ENCODE measurements at regions not wholly inside any gene's neighbourhood (a gene's known extent, or its start where the extent isn't known, plus 50 kb on each side); places are given as distances from the start of the nearest gene placed in this dataset.
"Not testable (repeated sequence)": the region's sequence is repeated elsewhere in the genome, so short reads cannot be mapped to it uniquely, and the experiment has no call there.

DNA sequence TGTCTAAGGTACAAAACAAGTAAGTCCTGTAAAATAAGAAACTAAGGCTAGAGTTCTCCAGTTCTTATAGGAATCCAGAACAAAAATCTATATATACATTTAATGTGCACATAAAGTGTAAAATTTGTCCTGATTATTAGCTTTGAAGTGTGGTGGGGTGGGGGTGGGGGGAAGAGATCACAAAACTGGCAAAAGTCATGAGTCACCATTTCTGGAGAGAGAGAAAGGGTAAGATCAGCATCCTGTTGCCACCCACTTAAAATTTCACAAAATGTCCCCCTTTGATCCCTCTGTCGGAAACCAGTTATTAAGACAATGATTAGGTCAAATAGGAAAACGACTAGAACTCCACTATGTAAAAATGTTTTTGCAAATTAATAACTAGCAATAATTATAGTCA is 482.0 kb upstream of the POU3F2 start:
- no peak for DNase-seq

DNA sequence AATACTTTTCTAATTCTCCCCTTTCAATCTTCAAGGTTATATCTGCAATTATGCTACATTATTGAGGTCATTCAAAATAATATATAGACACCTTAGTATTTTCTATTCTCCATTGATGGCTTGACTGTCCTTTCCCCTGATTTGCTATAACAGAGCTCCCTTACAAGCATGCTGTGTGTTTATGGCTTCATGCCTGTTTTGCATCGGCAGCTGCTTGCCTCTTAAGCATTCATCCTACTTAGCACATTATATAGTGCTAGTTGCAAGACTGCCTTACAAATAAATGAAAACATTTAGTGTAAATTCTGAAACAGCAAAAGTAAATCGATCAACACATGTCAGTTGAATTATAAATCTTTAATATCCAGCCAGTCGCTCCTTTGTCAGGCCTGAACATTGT is 476.2 kb upstream of the POU3F2 start:
- DNase-seq, result peak; percentile 29

DNA sequence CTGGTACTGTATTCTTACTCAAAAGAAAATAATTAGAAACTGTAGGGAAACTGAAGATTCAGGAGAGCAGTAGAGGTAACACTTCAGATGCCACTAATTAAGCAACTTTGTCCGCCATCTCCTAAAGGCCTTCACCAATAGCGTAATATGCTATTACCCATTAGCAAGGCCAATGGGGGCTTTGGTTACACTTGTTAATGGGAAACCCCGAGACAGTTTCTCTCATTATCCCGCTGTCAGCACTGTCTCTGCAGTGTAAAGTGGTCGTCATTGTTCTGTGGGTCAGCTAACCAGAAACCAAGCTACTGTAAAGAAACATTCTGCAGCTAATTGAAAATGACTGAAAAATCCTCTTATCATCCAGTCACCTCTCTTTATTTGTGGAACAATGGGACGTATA is 468.0 kb upstream of the POU3F2 start:
- no peak for DNase-seq

DNA sequence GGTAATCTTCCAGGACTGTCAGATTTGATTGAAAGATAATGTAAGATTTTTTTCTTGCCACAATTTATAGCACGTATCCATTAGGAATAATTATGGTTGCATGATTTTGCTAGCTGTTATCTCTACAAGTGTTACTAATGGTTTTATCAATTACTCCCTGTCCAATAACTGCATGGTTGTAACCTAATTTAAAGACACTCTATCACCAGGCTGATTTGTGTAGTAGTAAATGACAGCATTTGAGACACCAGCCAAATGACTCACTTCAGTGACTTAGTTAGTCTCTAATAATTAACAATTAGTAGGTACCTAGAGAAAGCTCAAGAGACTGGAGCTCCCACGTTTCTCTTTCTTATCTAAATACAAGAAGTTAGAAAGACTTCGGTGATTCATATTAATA is 453.8 kb upstream of the POU3F2 start:
- no peak for DNase-seq

DNA sequence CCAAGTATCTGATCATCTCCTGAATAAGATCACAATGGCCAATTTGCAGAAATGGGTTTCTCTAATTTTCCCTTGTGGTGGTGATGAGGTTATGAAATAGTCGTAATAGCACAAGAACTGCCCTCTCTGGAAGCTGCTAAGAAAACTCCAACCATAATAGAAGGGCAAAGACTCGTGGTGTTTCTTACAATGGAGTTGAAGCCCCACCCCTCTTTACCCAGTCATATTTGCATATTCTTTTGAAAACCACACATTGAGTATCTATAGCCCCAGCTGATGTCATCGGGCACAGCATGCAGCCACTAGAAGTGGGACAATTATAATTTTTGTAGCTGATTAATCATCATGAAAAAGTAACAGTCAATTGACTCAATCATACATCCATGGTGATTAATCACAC is 452.1 kb upstream of the POU3F2 start:
- no peak for DNase-seq

DNA sequence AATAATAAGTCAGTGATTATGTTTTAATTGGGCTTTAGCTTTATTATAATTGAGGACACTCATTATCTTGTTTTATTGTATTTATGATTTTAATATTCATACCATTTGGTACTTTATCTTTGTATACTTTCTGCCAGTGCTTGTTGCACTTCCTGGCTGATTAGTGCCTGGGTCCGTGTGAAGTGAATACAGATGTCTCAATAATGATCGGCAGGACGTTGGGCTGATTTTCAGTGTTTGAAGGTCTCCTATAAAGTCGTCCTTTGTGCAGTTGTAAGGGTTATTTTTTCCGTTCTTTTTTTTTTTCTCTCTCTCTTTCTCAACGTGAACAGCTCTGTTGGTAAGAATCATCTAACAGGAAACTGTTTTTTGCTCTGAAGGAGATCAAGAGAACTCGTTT is 450.0 kb upstream of the POU3F2 start:
- no peak for DNase-seq

DNA sequence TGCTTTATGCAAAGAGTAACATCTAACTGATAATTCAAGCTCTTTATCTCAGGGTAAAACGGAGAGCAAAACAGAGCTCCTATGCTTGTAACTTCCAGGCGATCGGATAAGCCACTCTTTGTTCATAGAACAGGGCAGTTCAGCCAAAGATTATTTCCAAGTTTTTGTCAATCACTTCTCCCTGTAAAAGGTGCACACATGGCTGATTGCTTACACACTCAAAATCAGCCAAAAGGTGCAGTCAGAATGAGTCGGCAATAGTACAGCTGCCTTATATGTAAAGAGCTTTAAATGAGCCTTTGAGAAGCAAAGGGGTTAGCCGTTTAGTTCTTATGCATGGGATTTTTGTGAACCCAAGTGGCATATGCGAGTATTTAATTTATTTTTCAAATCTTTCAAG is 449.6 kb upstream of the POU3F2 start:
- DNase-seq, result peak; percentile 32

DNA sequence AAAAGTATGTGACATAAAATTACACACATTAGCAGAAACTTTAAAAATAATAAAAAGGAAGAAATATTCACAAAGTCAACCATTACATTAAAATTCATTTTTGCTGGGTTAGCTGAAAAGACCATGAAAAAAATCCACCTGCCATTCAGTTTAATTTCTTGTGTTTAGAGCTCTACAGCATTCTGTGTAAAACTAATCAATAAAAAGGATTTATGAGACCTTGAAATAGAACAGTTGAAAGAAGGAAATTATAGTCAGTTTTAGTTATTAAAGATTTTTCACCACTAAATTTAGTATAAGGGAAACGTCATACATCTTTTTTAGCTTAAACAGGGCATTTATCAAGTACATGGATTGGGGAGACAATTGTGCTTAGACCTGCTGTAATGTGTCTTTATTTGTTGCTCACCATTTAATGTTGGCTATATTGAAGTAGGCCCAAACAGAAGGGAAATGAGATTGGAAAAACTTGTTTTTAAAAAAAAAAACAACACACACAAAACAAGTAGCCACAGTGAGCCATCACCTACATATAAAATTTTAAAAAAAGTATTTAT is 438.7 kb upstream of the POU3F2 start:
- no peak for DNase-seq

DNA sequence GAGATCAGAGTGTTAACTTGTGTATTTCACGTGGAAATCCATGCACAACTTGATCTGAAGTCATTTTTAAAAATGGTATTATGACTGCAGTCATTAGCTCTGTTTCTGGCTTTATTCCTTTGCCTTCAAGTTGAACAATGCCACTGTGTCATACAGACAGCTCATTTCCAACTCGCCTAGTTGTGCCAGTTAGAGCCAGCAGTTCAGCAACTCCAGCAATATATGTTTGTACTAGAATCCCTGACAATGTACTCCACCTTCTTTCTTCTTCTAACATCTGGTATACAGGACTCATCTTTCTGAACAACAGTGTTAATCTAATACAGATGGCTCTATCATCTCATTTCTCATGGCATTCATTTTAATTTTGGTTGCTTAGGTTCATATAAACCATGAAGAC is 418.3 kb upstream of the POU3F2 start:
- DNase-seq, result peak; percentile 71

DNA sequence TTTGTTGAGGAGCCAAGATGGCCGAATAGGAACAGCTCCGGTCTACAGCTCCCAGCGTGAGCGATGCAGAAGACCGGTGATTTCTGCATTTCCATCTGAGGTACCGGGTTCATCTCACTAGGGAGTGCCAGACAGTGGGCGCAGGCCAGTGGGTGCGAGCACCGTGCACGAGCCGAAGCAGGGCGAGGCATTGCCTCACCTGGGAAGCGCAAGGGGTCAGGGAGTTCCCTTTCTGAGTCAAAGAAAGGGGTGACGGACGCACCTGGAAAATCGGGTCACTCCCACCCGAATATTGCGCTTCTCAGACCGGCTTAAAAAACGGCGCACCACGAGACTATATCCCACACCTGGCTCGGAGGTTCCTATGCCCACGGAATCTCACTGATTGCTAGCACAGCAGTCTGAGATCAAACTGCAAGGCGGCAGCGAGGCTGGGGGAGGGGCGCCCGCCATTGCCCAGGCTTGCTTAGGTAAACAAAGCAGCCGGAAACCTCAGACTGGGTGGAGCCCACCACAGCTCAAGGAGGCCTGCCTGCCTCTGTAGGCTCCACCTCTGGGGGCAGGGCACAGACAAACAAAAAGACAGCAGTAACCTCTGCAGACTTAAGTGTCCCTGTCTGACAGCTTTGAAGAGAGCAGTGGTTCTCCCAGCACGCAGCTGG is 417.7 kb upstream of the POU3F2 start:
- DNase-seq, result not testable (repeated sequence)

DNA sequence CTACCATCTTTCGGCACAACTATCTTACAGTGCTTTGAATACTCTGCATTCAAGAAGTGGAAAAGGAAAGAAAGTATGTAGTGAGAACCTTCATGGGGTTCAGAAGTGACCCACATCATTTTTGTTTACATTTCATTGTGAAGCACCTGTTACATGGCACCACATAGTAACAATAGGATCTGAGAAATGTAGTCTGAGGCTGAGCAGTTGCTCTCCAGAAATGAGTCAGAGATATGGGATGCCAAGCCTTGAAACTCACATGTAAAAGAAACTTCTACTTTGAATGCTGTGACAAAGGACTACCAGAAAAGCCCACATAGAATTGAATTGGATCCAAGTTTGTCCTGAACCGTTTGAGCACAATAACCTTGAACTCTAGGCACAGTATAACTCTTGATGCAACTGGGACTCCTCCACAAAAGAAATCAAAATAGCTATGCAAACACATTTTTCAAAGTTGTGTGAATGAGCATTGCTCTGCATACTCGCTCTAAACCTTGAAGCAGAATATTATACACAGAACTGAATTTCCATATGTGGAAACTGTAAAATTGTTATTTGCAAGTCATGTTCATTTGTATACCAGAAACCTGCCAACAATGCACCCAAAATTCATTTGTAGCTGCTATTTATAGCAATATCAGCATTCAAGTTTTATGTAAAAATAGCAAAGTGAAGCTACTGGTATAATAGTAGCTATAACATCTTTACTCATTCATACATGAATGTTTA is 400.9 kb upstream of the POU3F2 start:
- no peak for DNase-seq

DNA sequence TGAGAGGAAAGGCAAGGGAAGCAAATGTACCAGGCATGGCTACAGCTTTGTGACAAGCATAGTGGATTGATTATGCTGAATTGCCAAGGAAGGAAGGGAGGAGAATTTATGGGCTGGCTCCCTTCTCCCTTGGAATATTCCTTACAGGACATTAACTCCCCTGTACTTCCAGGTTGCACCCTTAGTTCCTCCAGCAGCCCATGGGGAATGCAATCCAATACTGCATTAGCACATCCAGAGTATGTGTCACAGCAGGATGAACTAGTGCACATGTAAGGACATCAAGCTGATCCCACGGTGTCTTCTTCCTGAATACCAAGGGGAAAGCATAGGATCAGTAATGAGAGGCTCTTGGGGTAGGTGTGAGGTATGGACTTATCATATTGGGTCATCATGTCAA is 390.7 kb upstream of the POU3F2 start:
- DNase-seq, result no peak

DNA sequence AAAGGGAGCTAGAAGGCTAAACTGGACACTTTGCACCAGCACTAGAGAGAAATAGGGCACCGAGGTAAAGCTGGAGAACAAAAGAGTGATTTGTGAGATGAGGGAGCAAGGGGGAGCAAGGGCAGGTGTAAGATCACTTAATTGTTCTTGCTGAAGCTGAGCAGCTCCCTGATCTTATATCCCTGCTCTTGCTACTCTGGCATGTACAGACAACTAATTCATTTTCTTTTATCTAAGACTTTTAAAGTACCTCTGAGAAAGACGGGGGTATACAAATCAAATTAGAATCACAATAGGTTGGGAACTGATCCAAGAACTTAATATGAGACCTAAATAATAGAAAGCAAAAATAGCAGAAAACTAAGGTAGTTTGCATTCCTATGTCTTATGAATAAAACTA is 381.7 kb upstream of the POU3F2 start:
- DNase-seq, result no peak

DNA sequence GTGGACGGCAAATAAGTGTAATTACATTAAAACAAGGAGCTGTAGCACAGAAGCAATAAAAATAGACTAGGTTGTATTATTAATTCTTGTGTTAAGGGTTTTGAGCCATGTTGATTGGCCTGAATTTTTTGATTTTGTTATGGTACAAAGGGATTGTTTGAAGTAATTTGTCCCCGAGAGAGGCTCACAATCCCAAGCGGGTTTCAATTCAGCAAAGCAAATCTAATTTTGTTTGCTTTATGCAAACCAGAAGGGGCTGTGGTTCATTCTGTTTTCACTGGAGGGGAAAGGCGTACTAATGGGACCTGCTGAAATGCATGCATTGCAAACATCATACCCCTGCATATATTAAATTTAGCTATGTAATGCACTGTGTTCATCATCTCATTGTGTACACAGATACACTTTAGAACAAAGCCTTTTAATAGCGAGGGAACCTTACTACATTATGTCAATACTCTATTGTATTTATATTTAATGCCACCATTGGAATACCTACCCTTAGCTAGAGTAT is 379.5 kb upstream of the POU3F2 start:
- no peak for DNase-seq

DNA sequence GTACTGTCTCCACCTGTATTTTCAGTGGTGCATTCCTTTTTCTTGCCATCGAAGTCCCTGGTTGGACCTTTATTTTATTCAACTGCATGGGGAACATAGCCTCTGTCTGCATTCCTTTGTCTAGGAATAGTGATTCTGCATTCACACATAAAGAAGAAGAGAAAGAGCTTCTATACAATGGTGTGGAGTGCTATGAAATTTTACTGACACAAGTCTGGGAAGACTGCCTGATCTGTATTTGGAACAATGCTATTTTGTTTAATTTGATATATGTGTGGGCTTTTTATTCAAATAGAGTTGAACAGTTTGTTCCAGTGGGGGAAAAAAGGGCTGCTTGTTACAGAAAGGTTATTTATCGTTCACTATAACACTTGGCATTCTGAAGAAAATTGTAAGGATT is 375.7 kb upstream of the POU3F2 start:
- DNase-seq, result peak; percentile 69

DNA sequence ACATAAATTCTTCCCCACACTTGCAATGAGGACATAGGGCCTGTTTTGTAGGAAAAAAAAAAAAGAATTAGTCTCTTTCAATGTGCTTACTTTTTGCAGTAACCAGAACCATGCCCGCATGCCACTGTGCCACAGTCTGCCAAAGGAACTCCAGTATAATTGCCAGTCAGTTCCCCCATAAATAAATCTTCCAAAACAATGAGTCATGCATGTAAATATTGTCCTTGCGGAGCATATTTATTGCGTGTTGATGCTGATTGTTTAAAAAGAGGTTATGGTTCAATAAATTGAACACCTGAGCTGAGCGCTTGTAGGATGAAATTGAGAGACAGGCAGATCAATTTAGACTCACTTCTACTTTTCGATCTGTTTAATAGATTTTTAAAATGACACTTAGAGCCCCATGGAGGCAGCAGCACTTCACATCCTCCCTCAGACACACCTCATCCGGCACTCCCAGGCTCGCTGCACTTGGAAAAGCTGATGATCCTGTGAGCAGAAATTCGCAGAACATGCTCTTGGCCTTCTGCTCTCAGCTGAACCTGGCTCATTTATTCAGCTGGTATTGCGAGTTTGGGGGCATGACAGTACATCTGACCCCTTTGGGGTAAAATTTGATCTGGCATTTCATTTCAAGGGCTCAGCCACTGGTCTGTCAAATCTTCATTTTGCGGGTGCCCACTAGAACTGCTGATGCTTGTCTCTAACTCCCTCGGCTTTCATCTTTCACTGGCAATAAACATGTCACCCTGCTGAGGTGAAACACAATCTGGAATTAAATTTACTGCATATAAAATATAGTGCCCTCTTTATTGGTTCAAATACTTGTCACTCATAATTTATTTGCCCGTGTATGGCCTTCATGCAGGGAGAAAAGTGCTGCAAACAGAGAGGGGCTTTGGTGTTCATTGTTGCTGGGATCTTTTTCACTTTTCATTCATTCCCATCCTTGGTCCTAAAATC is 371.1 kb upstream of the POU3F2 start:
- DNase-seq, result no peak

DNA sequence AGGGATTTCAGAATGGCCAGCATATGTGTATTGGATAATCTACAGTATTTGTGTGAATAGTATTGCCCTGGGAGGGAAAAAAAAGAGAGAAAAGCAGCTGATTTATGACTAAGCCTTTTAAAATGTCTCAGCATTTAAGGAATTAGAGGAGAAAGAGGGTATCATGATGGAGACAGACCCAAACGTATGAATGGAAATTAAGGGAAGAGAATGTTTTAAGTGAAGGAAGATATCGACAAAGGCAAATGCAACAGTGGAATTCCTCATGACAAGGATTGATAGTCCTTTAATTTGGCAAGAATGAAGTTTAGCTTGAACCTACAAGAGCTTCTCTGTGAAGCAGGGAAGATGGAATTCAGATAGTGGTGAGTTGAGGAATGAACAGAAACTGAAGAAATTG is 367.3 kb upstream of the POU3F2 start:
- no peak for DNase-seq

DNA sequence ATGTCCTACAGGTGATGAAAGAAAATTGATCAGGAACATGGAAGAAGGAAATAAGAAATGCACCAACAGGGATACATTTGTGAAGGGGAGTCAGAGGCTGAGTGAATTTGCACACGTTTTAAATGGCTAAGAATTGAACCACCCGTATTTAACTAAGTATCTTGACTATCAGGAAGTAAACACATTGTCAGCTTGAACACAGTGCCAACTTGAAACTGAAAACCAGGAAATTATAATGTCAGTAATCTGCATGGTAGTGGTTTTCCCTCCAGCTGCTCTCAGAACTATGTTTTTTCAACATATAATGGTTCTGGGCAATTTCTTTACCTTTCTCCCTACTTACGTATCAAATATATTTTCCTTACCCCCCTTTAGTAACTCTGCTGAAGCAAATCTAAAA is 366.5 kb upstream of the POU3F2 start:
- DNase-seq, result no peak

DNA sequence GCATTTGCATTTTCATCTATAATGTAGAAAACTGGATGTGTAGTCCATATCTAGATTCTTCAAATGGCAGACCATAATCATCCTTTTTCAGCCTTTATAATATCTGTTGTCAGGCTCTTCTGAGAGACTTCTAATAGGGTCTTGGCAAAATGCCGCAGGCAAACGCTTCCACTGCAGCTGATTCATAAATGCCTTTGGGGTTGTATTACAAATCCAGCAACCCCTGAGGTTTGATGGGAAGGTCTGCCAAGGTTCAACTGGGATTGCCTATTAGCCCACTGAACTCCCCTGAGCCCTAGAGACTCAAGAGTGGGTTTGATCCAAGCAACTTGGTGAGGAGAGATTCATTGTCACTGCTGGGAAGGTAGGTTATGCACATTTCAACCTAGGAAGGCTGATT is 365.2 kb upstream of the POU3F2 start:
- no peak for DNase-seq

DNA sequence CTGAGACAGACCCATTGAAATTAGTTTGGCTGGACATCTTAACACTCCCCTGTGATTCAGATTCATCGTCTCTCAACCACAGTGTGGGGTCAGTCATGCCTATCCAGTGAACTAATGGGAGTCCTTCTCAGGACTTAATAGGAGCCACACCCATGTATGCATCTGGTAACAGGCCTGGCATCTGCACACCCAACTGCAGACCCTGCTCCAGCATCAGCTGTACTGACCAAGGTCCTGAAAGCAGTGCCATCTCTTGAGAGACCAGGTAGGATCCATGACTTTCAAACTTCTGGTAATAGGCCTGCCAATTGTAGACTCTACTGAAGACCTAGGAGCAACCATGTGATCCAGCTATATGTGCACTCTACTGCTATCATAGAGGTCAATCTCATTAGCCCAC is 363.6 kb upstream of the POU3F2 start:
- DNase-seq, result no peak

DNA sequence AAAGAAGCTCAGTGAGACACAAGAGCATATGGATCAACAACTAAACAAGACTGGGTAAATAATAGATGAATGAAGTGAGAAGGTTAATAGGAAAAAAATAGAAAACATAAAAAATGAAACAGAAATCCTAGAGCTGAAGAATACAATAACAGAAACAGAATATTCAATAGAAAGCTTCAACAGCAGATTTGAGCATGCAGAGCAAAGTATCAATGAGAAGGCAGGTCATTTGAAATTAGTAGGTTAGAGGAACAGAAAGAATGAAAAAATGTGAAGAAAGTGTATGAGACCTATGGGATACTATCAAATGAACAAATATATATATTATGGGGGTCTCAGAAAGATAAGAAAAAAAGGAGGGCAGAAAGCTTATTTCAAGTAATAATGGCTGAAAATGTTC is 362.9 kb upstream of the POU3F2 start:
- no peak for DNase-seq

DNA sequence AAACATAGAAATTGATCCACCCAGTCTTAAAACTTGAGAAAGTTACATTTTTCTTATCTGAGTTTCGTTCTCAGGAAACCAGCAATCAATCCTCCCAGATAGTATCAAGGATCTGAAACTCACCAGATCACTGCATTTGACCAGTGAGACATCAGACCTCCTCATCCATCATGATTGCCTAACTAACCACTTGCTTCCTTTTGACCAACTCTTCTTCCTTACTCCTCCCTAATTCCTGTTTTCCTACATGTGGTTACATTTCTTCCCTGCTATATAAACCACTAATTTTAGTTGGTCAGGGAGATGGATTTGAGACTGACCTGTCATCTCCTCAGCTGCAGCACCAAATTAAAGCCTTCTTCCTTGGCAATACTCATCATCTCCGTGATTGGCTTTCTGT is 357.1 kb upstream of the POU3F2 start:
- no peak for DNase-seq

DNA sequence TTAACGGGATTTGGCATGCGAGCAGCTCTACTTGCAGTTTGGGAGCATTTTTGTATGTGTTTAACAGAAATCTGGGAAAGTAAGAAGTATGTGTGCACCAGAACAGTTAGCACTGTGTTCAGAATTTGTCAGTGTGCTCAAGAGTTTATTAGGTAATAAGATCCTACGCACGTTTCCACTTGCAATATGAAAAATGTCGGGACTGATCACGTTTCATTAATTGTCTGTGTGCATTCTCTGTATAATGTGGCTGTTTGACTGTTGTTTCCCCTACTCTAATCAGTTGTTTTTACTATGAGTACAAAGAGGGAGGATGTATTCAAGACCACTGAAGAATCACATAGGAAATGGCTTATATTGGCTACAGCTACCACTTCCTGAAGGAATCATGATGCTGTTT is 349.7 kb upstream of the POU3F2 start:
- DNase-seq, result peak; percentile 47
